Prostate gland (tissue), 2 donors: ENCODE measurements at regions not wholly inside any gene's neighbourhood (a gene's known extent, or its start where the extent isn't known, plus 50 kb on each side); places are given as distances from the start of the nearest gene placed in this dataset.
"Not testable (repeated sequence)": the region's sequence is repeated elsewhere in the genome, so short reads cannot be mapped to it uniquely, and the experiment has no call there.

Experiments used
- DNase-seq: peaks from one replicate; pipeline ENCODE4 v3.0.0-alpha.2; 2019; ENCODE audit warnings: low spot score
- H3K27ac ChIP-seq, 2 donors: fragments of 200-600 bp; sonication (generic); 2 replicates each; pipeline ENCODE4 v1.5.1; 2017 to 2019
- H3K27me3 ChIP-seq: fragments of 200-600 bp; sonication (generic); replicated peaks from 2 replicates; pipeline ENCODE4 v1.5.1; 2019; ENCODE audit not compliant: insufficient read depth
- H3K36me3 ChIP-seq, 2 donors: fragments of 200-600 bp; sonication (generic); 1 replicate in 1 of 2; 2 replicates in 1 of 2; pipeline versions ENCODE4 v1.5.1 to v1.8.1; 2017 to 2019
- H3K4me1 ChIP-seq: fragments of 200-600 bp; sonication (generic); replicated peaks from 2 replicates; pipeline ENCODE4 v1.5.1; 2019
- H3K4me3 ChIP-seq, 2 donors: fragments of 200-600 bp; sonication (generic); 2 replicates each; pipeline ENCODE4 v1.5.1; 2017 to 2019
- H3K9me3 ChIP-seq: fragments of 200-600 bp; sonication (generic); 2 replicates; pipeline ENCODE4 v1.5.1; 2017
- CTCF ChIP-seq, 4 experiments: fragments of 200-600 bp in 2 of 4; fragments of 450-650 bp in 2 of 4; sonication (generic) in 2 of 4; IDR thresholded peaks; 1 replicate in 3 of 4; 2 replicates in 1 of 4; pipeline ENCODE4 v1.5.1; 2016 to 2019; ENCODE audit warnings: antibody characterized with exemption in 4 of 4, mild to moderate bottlenecking in 2 of 4, moderate library complexity in 2 of 4
- POLR2A ChIP-seq: fragments of 450-650 bp; IDR thresholded peaks from one replicate; pipeline ENCODE4 v1.6.1; 2016; ENCODE audit warnings: antibody characterized with exemption, mild to moderate bottlenecking
- POLR2AphosphoS5 ChIP-seq: sonication (generic); formaldehyde crosslinking; IDR thresholded peaks from one replicate; pipeline ENCODE4 v1.6.1; 2017; ENCODE audit warnings: antibody characterized with exemption
- WGBS: methylation state at CpG from one replicate; pipeline ENCODE4 v1.1.5; 2018; 5-methylcytosine and 5-hydroxymethylcytosine counted together
- intact Hi-C: fragments of 100-400 bp; cut with DNase I; formaldehyde crosslinking; loops from one replicate; pipeline ENCODE4 v1.14.2; 2022

- Histone ChIP-seq H3K36me3 (no peaks in the 10 kb centered on the region), H3K4me3 (no peak overlapping the region), H3K27ac (no peak overlapping the region), H3K27me3 (peaks cover 5% of the 10 kb centered on the region), H3K9me3 (no peaks in the 10 kb centered on the region), H3K4me1 (no peaks in the 10 kb centered on the region)
- WGBS: 10% methylated on average over 9 of the region's 9 CpGs
- TF ChIP-seq POLR2AphosphoS5 (no peak), POLR2A (no peak), CTCF (IDR thresholded peaks at IDR 0.05) (no peak)
- no peak for DNase-seq
- intact Hi-C loops: no loop called here
Observed at GRCh38 chr10:100637785-100638184, 102.0 kb downstream of the HIF1AN start.

- 87% methylated on average over 6 of the region's 6 CpGs for WGBS
- DNase-seq, H3K27ac ChIP-seq, H3K27me3 ChIP-seq, H3K4me1 ChIP-seq, H3K36me3 ChIP-seq, intact Hi-C loops, H3K4me3 ChIP-seq, H3K9me3 ChIP-seq: not testable (repeated sequence)
Observed at GRCh38 chr10:100638969-100639368, 103.2 kb downstream of the HIF1AN start.

GRCh38 chr10:100642295-100642994 lies 102.9 kb upstream of the PAX2 start:
- intact Hi-C loops: no loop called here
- TF ChIP-seq POLR2A (no peak), CTCF (IDR thresholded peaks at IDR 0.05) (no peak), POLR2AphosphoS5 (no peak)
- WGBS: 18% methylated on average over 9 of the region's 9 CpGs
- Histone ChIP-seq H3K27me3 (peaks cover 5% of the 10 kb centered on the region), H3K36me3 (no peaks in the 10 kb centered on the region), H3K4me3 (no peak overlapping the region), H3K27ac (no peak overlapping the region), H3K4me1 (no peaks in the 10 kb centered on the region), H3K9me3 (no peaks in the 10 kb centered on the region)
- DNase-seq: no peak

- H3K36me3 ChIP-seq: no peaks in the 10 kb centered on the region
- H3K4me1 ChIP-seq: no peaks in the 10 kb centered on the region
- TF ChIP-seq CTCF (IDR thresholded peaks at IDR 0.05): no peak
- intact Hi-C loops: no loop called here
- no peak overlapping the region for H3K27ac ChIP-seq
- WGBS: 60% methylated on average over 5 of the region's 5 CpGs
- no peak overlapping the region for H3K4me3 ChIP-seq
- H3K27me3 ChIP-seq: peaks cover 5% of the 10 kb centered on the region
- DNase-seq: no peak
- H3K9me3 ChIP-seq: no peaks in the 10 kb centered on the region
Observed at GRCh38 chr10:100645091-100645490, 100.3 kb upstream of the PAX2 start.

- WGBS: 32% methylated on average over 12 of the region's 12 CpGs
- Histone ChIP-seq H3K9me3 (no peaks in the 10 kb centered on the region), H3K36me3 (no peaks in the 10 kb centered on the region), H3K27me3 (peaks cover 5% of the 10 kb centered on the region), H3K4me3 (no peak overlapping the region), H3K27ac (no peak overlapping the region), H3K4me1 (no peaks in the 10 kb centered on the region)
- no peak for DNase-seq
- intact Hi-C loops: no loop called here
- no peak for TF ChIP-seq POLR2AphosphoS5
- TF ChIP-seq POLR2A: no peak
Observed at GRCh38 chr10:100645613-100646392, 99.6 kb upstream of the PAX2 start.

GRCh38 chr10:100647928-100648327 lies 97.5 kb upstream of the PAX2 start:
- DNase-seq: no peak
- 80% methylated on average over 2 of the region's 2 CpGs for WGBS
- Histone ChIP-seq H3K27me3 (peaks cover 5% of the 10 kb centered on the region), H3K27ac (no peak overlapping the region), H3K4me1 (no peaks in the 10 kb centered on the region), H3K9me3 (no peaks in the 10 kb centered on the region), H3K36me3 (no peaks in the 10 kb centered on the region), H3K4me3 (no peak overlapping the region)
- intact Hi-C loops: no loop called here
- TF ChIP-seq POLR2AphosphoS5 (no peak), CTCF (IDR thresholded peaks at IDR 0.05) (no peak), POLR2A (no peak)
